Body of pancreas (tissue), 4 donors: ENCODE measurements at regions not wholly inside any gene's neighbourhood (a gene's known extent, or its start where the extent isn't known, plus 50 kb on each side); places are given as distances from the start of the nearest gene placed in this dataset.

Source experiments
- POLR2A ChIP-seq, 3 donors: fragments of 450-650 bp; IDR thresholded peaks; one replicate each; pipeline ENCODE4 v1.6.1; 2016; ENCODE audit warnings: antibody characterized with exemption in 3 of 3, mild to moderate bottlenecking in 2 of 3
- TF ChIP-seq, protein P1 (sequence below), 7 experiments: fragments of 450-650 bp in 4 of 7; fragments of 200-600 bp in 3 of 7; sonication (generic) in 3 of 7; IDR thresholded peaks; one replicate each; pipeline ENCODE4 v1.5.1; 2016 to 2019; ENCODE audit warnings: antibody characterized with exemption in 7 of 7

DNA sequence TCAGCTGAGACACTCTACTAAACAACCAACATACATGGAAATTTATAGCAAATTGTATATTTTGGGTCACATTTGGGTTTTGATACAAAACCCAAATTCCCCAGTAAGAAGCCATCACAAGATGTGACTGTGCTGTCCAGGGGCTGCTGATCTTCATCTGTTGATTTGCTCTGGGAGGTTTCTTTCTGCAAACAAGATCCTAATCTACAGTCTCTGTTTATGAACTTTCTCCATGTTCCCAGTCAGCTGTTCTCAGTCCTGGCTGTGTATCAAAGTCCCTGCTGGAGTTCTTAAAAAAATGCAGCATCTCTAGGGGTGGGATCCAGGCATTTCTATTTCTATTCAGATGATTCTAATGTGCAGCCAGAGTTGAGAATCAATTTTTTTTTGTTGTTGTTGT, 85.1 kb downstream of the ATP23 start:
- TF ChIP-seq, protein P1, sequence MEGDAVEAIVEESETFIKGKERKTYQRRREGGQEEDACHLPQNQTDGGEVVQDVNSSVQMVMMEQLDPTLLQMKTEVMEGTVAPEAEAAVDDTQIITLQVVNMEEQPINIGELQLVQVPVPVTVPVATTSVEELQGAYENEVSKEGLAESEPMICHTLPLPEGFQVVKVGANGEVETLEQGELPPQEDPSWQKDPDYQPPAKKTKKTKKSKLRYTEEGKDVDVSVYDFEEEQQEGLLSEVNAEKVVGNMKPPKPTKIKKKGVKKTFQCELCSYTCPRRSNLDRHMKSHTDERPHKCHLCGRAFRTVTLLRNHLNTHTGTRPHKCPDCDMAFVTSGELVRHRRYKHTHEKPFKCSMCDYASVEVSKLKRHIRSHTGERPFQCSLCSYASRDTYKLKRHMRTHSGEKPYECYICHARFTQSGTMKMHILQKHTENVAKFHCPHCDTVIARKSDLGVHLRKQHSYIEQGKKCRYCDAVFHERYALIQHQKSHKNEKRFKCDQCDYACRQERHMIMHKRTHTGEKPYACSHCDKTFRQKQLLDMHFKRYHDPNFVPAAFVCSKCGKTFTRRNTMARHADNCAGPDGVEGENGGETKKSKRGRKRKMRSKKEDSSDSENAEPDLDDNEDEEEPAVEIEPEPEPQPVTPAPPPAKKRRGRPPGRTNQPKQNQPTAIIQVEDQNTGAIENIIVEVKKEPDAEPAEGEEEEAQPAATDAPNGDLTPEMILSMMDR (IDR thresholded peaks at IDR 0.05), result no peak
- no peak for TF ChIP-seq POLR2A (IDR thresholded peaks at IDR 0.05)
